ENCODE measurements at regions not wholly inside any gene's neighbourhood (a gene's known extent, or its start where the extent isn't known, plus 50 kb on each side); places are given as distances from the start of the nearest gene placed in this dataset.
A peak's percentile ranks its signal among the peaks of the same experiment; 100 is the strongest.

GRCh38 chr10:110410329-110411046 lies 87.2 kb upstream of the DUSP5 start:
- Histone ChIP-seq H3K9me3 (no peaks in the 10 kb centered on the region), H3K36me3 (no peaks in the 10 kb centered on the region), H3K27me3 (no peaks in the 10 kb centered on the region), H3K4me1 (peaks cover 0 to 50% (median 24%) of the 10 kb centered on the region in 9 donors), H3K27ac (peak overlapping the region in 2 of 10 donors; percentile 19 to 44), H3K4me3 (no peak overlapping the region)
- WGBS, 2 donors = 68 to 71% methylated on average over 11 of the region's 11 CpGs
- TF ChIP-seq CTCF (IDR thresholded peaks at IDR 0.05) = no peak
- ATAC-seq = peak in 7 of 8 donors; percentile 17 to 46 (median 29)
- no peak for DNase-seq
- intact Hi-C loops (cut with DNase I) = no loop called here

- TF ChIP-seq CTCF (IDR thresholded peaks at IDR 0.05) = no peak
- DNase-seq (peak in 1 of 2 donors; percentile 42), ATAC-seq (peak in 6 of 8 donors; percentile 5 to 50 (median 36))
- H3K27ac ChIP-seq = peak overlapping the region in 2 of 10 donors; percentile 19 to 44
- 68 to 74% methylated on average over 9 of the region's 9 CpGs for whole genome bisulfite sequencing, 2 donors
- H3K4me1 ChIP-seq = peaks cover 0 to 55% (median 25%) of the 10 kb centered on the region in 9 donors
- no peaks in the 10 kb centered on the region for H3K9me3 ChIP-seq
- H3K4me3 ChIP-seq = no peak overlapping the region
- no peaks in the 10 kb centered on the region for H3K36me3 ChIP-seq
- no peaks in the 10 kb centered on the region for H3K27me3 ChIP-seq
- intact Hi-C loops (cut with DNase I) = no loop called here
These were observed 86.7 kb upstream of the DUSP5 start for GRCh38 chr10:110411047-110411410.

GRCh38 chr10:110413049-110413783 lies 84.5 kb upstream of the DUSP5 start:
- TF ChIP-seq CTCF (IDR thresholded peaks at IDR 0.05) = no peak
- Histone ChIP-seq H3K27me3 (no peaks in the 10 kb centered on the region), H3K9me3 (peaks cover 0 to 3% (median 0%) of the 10 kb centered on the region in 11 donors), H3K36me3 (no peaks in the 10 kb centered on the region), H3K27ac (no peak overlapping the region), H3K4me3 (no peak overlapping the region), H3K4me1 (peaks cover 0 to 53% (median 25%) of the 10 kb centered on the region in 9 donors)
- no peak for ATAC-seq
- no peak for DNase-seq
- intact Hi-C loops (cut with DNase I) = no loop called here
- WGBS, 2 donors = 96 to 98% methylated on average over 2 of the region's 2 CpGs

- ATAC-seq = no peak
- TF ChIP-seq CTCF (IDR thresholded peaks at IDR 0.05) = no peak
- no peak for DNase-seq
- Histone ChIP-seq H3K4me1 (peaks cover 0 to 51% (median 25%) of the 10 kb centered on the region in 9 donors), H3K27ac (peak overlapping the region in 1 of 10 donors; percentile 34), H3K9me3 (peaks cover 0 to 3% (median 0%) of the 10 kb centered on the region in 11 donors), H3K27me3 (no peaks in the 10 kb centered on the region), H3K4me3 (no peak overlapping the region), H3K36me3 (no peaks in the 10 kb centered on the region)
- WGBS, 2 donors = 78 to 86% methylated on average over 11 of the region's 11 CpGs
- intact Hi-C loops (cut with DNase I) = no loop called here
These were observed 83.7 kb upstream of the DUSP5 start for GRCh38 chr10:110413903-110414547.

Data from heart right ventricle (tissue), 16 donors.